ENCODE measurements at regions not wholly inside any gene's neighbourhood (a gene's known extent, or its start where the extent isn't known, plus 50 kb on each side); places are given as distances from the start of the nearest gene placed in this dataset.
"Not testable (repeated sequence)": the region's sequence is repeated elsewhere in the genome, so short reads cannot be mapped to it uniquely, and the experiment has no call there.

DNA sequence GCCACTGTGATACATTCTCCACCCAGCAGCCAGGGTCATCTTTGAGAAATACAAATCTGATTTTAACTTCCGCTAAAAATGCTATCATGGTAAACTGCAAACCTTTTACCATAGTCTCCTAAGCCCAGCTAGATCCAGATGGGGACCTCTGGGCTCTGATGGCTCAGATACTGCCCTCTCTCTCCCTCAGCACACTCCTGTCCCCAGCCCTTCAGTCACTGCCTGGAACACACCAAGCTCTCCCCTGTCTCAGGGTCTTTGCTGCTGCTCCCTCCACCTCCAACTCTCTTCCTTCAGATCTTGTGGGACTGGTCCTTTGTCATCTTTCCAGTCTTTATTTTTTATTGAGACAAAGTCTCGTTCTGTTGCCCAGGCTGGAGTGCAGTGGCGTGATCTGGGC, 65.1 kb downstream of the SPRY4 start:
- DNase-seq (ENCODE audit: low spot score): no peak

DNA sequence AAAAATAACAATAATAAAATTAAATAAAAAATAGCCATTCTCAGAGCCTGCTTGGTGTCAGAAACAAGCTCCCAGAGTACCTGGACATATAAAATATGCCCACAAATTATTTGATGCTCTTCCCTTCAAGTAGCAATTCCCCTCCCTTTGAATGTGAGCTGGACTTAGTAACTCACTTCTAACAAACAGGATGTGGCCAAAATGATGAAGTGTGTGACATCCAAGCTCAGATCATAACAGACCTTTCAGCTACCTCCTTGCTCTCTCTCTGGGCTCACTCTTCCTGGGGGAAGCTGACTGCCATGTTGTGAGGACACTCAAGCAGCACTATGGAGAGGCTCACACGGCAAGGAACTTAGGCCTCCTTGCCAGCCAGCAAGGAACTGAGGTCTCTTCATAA, 69.0 kb downstream of the SPRY4 start:
- no peak for DNase-seq (ENCODE audit: low spot score)

DNA sequence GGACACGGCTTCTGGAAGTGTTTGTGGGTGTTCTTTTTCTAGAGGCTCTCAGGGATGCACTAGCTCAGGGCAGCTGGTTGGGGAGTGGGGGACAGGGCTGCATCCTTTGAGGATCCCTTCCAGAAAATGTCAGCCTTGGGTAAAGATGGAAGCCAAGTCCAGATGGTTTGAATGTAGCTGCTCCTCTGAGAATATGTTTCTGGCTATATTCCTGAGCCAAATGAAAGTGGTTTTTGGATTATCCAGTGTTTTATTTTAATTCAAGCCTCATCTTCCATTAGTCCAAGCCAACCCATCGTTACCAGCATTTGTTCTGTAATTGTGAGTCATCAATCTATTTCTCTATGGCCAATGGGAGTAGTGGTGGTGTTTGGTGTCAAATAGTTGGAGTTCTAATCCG, 70.4 kb downstream of the SPRY4 start:
- DNase-seq (ENCODE audit: low spot score): no peak

DNA sequence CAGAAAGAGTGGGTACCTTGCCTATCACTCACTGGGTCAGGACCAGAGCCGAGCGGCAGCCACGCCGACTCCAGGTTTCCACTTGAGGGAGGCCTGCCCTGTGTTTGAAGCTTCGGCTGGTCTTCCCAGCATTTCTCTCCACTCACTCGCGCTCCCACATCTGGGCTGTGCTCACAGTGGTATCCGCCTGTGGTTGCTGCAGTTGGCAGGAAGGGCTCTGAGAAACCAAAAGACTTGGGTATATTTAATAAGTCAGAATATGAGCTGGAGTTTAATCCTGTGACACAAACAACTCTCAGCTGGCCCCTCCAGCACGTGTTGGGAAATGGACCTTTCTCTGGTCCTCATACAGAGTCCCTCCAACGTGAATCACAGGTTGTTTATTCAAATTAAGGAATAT, 70.9 kb downstream of the SPRY4 start:
- DNase-seq (ENCODE audit: low spot score): no peak

DNA sequence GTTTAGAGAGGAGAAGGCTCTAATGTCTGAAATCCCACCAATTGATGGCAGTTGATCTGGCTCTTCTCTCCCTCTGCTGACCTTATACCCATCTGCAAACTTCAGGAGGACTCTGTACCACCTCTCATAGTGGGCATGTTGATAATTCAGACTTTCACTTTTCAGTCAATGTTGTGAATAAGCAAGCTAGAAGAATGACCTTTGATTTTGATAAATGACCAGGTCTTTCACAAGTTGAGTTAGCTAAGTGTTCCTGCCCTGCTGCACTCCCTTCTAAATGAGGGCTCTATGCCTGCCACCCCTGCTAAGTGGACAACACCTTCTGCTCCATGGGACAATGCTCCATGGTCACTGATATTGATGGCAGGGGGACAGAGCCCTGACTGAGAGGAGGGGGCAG, 74.7 kb downstream of the SPRY4 start:
- DNase-seq (ENCODE audit: low spot score): no peak

DNA sequence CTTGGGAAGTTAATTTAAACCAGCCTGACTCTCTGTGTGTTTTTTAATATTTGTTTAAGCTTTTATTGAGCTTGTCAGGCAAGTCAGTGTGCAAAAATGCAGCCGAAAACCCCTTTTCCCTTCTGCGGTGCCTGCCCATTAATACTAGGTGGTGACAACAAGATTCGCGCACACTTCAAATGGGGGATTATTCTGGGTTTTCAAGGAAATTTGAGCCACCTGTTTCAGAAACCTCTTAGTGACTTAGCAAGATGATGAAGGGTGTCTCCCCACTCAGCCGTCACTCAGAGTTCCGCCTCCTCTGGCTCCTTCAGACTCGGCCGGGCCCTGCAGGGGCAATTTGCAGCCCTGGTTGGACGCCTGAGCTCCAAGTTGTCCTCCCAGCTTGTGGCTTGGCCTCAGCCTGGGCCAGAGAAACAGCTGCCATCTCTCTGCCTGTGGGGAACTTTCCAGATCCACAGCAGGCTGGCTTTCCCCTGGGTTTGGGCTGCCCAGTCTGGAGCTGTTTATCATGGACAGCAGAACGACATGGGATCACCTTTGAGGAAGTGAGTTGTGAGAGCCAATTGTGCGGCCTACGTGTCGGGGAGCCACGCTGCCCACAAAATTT, 75.9 kb downstream of the SPRY4 start:
- no peak for DNase-seq (ENCODE audit: low spot score)

DNA sequence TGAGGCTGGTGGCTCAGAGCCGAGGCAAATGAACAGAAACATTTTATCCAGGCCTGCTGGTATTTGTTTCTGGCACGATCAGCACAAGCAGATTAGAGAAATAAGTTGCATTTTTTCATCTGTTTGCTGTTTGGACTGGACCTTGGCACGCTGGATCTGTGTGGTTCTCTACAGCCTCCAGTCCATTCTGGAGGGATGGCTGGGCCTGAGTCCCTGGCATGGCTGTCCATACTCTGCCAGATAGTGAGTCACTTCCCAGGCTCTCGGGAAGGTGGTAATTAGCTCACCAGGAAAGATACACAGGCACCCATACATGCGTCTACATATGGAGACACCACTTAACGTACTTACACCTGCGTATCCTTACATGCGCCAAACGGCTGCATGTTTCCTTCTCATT, 78.6 kb downstream of the SPRY4 start:
- DNase-seq (ENCODE audit: low spot score): no peak

DNA sequence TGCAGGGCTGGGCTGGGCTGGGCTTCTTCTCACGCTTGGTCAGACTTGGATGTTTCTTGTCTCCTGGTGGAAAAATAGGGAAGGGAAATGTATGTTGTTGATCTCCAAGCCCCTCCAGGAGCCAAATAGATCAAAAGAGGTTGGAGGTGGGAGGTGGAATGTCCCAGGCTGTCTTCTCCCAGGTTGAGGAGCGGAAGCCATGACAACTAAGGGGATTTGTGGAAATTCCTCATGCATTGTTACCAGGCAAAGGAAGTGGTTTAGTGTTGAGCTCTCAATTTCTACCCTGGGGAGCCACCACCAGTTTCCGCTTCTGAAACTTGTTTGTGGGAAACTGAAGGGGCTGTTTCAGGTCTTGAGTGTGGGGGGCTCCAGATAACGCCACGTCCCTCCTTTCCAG, 79.0 kb downstream of the SPRY4 start:
- DNase-seq (ENCODE audit: low spot score): no peak

DNA sequence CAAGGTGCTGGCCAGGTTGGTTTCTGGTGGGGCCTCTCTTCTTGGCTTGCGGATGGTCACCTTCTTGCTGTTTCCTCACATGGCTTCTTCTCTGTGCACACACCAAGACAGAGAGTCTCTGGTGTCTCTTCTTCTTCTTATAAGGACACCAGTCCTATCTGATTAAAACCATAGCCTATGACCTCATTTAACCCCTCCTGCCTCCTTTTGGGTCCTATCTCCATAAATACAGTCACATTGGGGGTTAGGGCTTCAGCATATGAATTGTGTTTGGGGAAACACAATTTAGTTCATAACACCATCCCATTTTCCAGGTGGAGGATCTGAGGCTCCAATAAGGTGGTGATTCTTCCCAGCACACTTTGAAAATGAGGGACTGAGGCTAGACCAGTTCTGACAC, 80.4 kb downstream of the SPRY4 start:
- no peak for DNase-seq (ENCODE audit: low spot score)

DNA sequence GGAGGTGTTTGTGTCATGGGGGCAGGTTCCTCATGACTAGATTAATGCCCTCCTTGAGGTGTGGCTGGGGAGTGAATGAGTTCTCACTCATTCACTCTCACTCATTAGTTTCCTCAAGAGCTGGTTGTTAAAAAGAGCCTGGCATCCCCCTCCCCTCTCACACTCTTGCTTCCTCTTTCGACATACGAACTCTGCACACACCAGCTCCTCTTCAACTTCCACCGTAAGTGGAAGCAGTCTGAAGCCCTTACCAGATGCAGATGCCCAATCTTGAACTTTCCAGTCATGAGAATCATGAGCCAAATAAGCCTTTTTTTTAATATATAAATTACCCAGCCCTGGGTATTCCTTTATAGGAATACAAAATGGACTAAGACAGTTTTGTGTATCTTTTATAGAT, 82.5 kb downstream of the SPRY4 start:
- DNase-seq (ENCODE audit: low spot score): no peak

DNA sequence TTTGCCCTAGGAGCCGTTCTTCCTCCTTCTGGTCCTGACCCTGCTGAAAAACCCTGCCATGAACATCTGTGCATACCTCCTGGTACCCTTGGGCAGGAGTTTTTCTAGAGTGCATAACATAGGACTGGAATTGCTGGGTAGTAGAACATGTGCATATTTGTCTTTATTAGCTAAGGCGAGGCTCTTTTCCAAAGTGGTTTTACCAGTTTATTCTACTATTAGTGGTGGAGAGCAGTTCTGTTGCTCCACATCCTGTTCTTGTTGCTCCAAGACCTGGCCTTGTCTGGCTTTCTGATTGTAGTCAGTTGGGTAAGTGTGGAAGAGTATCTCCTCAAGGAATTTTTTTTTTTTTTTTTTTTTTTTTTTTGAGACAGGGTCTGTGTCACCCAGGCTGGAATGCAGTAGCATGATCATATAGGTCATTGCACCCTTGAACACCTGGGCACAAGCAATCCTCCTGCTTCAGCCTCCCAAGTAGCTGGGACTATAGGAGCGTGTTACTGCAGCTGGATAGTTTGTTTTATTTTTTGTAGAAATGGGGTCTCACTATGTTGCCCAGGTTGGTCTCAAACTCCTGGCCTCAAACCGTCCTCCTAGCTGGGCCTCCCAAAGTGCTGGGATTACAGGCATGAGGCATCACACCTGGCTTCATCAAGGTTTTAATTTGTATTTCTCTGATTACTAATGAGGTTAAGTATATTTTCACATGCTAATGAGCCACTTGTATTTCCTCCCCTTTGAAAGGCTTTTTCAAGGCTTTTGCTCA, 85.2 kb downstream of the SPRY4 start:
- no peak for DNase-seq (ENCODE audit: low spot score)

DNA sequence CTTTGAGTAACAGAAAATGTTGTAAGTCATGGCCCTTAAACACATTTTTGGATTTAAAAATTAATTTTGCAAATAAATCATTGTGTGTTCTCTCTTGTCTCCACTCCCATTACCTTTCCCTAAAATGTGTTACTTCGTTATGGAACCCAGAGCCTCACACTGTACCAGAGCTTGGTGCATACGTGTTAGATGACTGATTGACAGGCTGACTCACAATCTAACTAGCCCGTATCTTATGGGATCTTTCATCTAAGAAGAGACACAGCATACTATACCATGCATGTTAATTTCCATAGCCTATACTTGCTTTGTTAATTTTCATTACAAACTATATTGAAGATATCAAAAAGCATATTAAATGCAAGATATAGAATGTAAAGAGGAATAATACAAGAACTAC, 87.1 kb downstream of the SPRY4 start:
- DNase-seq (ENCODE audit: low spot score): no peak

DNA sequence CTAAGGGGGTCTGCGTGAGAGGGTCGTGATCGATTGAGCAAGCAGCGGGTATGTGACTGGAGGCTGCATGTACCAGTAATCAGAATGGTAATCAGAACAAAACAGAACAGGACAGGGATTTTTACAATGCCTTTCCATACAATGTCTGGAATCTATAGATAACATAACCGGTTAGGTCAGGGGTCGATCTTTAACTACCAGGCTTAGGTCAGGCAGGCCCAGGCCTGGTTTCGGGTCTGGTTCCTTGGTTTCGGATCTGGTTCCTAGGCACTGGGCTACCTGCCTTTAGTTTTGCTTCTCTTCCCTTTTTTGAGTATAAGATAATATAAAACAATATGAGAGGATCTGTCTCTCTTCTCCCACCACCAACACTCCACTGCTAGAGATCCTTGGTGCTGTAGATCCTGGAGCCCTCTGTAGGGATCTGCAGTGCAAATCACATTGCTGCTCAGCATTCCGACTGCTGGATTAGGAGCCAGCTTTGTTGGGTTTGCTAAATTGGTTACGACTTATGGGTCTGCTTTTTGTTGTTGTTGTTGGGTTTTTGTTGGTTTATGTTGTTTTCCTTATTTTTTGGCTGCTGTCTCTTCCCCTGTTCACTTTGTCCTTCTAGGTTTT, 88.0 kb downstream of the SPRY4 start:
- not testable (repeated sequence) for DNase-seq (ENCODE audit: low spot score)

DNA sequence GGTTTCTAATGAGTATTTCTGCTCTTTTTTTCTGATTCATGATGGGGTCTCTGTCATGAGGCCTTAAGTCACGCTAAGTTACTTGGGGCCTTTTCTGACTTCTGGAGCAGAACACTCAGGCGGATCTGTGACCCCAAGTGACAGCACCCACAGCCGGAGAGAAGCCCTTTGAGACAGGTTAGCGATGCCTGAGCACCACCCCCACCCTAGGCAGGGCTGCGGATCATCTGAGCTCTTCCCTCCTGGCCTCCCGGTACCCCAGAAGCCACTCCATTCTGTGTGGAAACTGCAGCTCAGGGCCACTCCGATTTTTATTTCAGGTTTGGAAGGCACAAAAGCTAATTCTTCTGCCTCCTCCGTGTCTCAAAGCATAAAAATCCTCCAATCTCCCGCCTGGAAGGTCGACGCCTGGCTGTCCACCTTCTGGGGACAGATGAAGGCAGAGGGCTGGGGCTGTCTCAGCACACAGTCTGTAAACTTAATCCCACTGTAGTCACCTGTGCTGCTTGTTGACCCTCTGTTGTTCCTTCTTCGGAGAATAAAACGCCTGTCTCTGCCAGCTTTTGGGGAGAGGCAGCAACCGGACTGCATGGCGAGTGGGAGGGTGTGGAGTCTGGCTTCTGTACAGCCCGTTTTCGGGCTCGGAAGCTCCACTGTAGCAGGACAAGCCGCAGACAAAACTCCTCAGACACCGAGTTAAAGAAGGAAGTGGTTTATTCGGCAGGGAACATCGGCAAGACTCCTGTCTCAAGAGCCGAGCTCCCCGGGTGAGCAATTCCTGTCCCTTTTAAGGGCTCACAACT, 88.8 kb downstream of the SPRY4 start:
- no peak for DNase-seq (ENCODE audit: low spot score)

DNA sequence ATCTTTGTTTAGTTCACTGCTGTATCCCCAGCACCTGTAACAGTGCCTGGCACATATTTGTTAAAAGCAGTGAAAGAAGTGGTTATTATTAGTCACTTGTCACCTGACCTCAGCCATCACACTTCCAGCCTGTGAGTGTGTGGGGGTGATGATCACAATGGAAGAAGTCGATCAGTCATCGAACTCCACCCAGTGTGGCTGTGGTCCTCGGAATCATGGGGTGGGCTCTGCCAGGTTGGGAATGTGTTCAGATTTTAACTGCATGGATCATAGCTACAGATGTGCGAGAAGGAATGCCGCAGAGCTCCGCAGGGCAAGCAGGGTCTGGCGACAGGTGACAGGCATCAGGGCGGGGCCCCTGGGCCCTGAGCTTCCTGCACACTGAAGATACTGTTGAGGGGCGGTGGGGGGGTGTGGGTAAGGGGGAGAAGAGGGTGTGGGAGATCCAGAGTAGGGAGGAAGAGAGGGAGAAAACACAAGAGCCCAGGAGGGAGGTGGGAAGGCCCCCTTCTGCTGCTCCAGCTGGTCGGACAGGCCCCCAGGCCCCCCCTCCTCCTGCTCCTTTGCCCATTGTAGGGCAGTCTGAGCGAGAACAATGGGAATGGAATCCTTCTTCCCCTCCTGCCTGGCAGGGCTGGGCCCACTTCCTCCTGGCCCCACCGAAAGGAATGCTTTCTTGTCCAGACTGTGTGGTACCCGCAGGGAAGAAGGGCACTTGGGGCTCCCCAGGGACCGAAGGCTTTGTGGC, 89.6 kb downstream of the SPRY4 start:
- DNase-seq (ENCODE audit: low spot score): no peak

DNA sequence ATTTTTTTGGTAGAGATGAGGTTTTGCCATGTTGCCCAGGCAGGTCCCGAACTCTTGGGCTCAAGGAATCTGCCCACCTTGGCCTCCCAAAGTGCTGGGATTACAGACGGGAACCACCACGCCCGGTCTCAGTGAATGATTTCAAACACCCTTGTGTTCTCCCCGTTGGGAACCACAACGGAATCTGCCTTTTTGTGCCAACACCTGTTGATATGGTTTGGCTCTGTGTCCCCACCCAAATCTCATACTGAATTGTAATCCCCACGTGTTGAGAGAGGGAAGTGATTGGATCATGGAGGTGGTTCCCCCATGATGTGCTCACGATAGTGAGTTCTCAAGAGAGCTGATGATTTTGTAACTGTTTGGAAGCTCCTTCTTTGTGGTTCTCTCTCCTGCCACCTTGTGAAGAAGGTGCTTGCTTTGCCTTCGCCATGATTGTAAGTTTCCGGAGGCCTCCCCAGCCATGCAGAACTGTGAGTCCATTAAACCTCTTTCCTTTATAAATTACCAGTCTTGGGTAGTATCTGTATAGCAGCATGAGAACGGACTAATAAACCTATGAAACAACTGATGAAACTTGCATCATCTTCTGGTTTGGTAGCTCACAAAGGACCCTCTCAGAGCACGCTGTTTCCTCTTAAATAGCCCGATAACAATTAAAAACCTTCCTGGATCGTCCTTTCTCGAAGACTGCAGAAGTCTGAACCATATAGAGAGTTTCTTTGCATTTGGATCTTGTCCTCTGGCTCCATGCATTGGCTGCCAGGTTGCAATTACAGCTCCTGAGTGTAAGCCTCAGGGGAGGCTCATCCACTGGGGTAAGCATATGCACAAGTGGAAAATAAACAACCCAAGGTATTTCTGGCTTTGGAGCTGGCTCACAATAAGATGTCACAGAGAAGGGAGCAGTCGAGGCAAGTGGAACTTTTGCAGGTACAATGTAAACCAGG, 91.5 kb downstream of the SPRY4 start:
- no peak for DNase-seq (ENCODE audit: low spot score)

DNA sequence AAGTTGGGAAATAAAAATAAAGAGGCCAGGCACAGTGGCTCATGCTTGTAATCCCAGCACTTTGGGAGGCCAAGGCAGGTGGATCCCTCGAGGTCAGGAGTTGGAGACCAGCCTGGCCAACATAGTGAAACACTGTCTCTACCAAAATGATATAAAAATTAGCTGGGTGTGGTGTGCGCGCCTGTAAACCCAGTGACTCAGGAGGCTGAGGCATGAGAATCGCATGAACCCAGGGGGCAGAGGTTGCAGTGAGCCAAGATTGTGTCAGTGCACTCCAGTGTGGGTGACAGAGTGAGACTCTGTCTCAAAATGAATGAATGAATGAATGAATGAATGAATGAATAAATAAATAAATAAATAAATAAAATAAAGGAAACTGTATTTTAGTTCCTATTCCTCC, 93.9 kb downstream of the SPRY4 start:
- DNase-seq (ENCODE audit: low spot score): not testable (repeated sequence)

DNA sequence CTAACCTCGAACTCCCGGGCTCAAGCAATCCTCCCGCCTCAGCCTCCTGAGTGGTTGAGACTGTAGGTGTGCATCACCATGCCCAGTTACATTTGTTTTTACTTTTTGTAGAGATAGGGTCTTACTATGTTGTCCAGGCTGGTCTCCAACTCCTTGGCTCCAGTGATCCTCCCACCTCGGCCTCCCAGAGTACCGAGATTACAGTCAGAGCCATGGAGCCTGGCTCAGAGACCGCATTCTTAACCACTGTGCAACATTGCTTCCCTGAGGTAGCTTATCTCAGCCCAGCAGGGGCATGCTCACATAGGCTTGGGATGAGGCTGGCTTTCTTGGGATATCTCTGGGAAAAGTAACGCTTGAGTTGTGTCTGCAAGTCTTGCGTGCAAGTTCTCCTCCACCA, 99.7 kb downstream of the SPRY4 start:
- DNase-seq (ENCODE audit: low spot score): no peak

DNA sequence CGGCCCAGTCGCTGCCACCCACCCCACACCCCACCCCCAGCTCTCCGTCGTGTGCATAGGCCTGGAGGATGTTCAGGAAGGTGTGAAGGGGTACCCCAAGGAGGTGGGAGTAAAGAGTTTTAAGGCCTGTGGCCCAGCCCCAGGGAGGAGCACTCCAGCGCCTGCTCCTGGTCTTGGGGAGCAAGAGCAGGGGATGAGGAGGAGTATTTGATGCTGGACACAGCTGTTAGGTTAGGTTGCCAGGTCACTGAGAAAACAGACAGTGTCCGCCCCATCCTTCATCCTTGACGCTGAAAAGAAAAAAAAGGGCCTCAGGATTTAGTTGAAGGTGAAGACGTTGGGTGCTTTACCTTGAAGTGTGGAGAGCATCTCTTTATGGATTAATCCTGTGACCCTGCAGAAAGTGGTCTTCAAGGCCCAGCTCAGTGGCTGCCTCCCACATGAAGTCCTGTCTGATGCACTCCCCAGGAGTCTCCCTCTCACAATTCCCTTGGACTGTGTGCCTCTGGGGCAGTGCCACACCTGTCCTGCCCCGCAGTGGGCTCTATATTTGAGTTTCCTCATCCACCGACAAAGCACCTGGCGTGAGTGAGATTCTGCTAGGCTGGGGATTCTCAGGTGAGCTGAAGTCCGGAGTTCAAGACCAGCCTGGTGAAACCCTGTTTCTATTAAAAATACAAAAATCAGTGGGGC, 101.8 kb downstream of the SPRY4 start:
- no peak for DNase-seq (ENCODE audit: low spot score)

DNA sequence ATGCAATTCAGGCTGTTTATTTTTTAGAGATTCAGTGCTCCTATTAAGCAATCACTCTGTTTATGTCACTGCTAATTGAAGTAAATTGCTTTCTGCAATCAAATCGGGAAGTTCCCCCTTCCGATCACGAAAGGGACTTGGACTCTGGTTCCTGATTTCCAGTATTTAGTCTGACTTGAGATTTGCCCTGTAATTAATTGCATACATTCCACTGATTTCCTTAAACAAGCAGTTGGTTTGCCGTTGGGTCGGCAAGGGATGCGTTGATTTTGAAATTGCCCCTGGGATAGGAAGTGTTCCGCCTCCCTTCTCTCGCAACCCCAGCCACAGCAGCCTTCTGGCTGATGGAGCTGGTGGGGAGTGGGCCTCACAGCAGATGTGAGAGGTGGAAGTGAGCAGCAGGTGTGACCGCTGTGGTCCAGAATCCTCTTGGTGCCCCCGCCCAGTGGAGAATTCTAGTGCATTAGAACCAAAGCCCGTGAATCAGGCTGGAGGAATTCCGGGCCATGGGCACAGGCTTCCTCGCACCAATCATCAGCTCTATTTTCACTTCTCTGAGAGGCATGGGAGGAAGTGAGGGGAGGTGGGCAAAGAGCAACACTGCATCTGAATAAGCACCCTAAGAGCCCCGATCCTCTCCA, 102.5 kb downstream of the SPRY4 start:
- no peak for DNase-seq (ENCODE audit: low spot score)
